GM18526 (cell line): ENCODE measurements at regions not wholly inside any gene's neighbourhood (a gene's known extent, or its start where the extent isn't known, plus 50 kb on each side); places are given as distances from the start of the nearest gene placed in this dataset.

Experiments used
- POLR2A ChIP-seq: IDR thresholded peaks from 3 replicates; pipeline ENCODE4 v1.6.1; 2011; ENCODE audit not compliant: insufficient read length; ENCODE audit errors: extremely low read depth

DNA sequence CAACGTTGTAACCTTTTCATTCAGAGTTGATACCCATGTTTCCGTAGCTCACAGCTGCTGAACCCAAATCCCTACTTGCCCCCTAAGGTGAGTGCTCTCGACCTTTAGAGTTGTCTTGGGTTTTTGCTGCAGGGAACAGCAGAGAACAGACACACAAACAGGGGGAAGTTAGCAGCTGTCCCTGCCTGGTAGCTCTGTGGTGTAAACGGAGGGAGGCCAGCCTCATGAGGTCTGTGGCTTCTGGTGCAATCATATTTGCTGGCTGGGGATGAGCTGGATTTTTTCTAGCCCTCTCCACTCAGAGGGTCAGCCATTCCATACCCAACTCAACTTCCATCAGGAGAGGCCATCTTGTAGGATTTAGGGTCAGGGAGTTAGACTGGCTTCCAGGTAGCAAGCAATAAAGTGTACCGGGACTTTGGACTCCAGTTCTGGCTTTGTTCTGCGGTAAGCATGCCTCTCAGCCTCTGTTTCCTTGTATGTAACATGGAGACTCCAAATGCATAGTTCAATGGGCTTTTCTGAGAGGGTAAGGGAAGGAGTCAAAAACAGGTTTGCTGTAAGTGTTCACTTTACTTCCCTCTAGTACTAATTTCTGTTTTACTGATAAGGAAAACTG, 218.9 kb downstream of the MID1IP1 start:
- no peak for TF ChIP-seq POLR2A

GRCh38 chrX:39022106-39022505, 220.8 kb downstream of the MID1IP1 start:
- TF ChIP-seq POLR2A: no peak

DNA sequence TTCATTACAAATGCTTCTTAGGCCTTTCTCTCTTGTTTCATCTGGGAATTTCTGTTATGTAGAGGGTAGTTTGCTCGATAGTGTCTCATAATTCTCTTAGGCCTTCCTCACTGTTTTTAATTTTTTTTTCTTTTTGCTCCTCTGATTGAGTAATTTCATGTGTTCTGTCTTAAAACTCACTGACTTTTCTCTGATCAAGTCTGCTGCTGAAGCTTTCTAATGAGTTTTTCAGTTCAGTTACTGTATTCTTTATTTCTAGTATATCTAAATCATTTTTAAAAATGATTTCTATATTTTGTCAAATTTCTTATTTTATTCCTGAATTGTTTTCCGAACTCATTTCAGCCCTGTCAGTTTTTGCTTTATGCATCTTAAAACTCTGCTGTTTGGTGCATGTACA, 228.0 kb downstream of the MID1IP1 start:
- TF ChIP-seq POLR2A: no peak

- no peak for TF ChIP-seq POLR2A
These were observed 229.4 kb downstream of the MID1IP1 start for GRCh38 chrX:39030636-39031035.

- no peak for TF ChIP-seq POLR2A
These were observed 238.6 kb downstream of the MID1IP1 start for GRCh38 chrX:39039890-39040289.

DNA sequence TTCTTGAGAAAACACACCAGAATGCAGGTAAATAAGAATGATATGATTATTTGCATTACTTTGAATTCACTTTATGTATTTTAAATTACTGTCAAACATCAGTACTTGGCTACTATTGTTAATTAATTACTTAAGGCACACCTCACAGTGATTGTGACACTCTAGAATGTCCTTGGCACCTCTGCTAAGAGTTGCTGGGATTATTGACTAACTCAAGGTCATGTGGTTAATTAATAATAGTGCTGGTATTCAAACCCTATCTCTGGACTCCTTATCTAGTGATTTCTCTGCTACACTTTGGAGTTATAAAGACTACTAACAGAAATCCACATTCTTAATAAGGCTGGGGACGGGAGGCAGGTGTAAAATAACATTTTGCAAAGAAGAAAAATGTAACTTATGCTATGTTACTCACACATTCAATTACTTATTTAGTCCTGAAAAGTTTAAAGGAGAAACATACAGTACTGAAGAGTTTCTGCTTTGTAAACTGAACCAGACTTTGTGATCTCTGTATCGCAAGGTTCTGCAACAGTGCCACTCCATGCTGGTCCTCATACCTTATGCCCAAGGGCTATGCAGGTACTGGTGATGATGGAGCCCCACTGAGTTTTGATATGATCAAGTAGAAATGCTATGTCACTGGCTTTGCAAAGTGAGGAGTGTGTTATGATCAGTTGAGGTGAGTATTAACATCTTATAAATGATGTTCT, 242.7 kb downstream of the MID1IP1 start:
- TF ChIP-seq POLR2A: no peak

DNA sequence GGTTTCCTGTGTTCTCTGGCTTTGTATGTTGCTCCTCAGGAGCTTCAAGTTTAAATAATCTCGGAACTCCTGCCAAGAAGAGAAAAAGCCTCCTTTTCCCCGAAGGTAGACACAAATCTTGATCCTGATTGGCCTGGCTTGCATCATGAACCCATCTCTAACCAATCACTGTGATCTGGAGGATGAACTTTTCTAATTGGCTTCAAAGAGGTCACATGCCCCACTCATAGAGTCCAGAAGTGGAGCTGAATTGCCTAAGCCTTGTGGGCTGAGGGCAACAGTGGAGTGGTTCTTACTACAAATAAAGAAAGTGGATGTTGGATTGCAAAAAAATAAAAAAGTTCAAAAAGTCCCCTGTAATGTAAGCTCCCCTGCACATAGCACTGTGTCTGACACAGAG, 245.9 kb downstream of the MID1IP1 start:
- TF ChIP-seq POLR2A: no peak

DNA sequence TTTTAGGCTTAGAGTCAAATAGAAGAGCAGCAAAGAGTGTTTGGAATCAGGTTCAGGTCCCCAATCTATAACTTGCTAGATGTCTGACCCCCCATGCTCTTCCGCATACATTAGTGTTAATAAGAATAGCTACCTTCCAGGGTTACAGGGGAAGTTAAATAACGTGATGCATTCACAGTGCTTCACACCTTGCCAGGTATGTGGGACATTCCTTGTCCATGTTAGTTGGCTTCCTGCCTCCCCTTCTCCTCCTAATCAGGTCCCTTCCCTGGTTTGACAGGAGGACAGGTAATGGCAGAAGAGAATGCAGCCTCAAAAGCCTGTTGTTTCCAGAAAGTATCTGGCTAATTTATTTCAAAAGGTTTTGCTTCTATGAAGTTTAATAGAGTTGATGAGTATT, 248.7 kb downstream of the MID1IP1 start:
- no peak for TF ChIP-seq POLR2A

DNA sequence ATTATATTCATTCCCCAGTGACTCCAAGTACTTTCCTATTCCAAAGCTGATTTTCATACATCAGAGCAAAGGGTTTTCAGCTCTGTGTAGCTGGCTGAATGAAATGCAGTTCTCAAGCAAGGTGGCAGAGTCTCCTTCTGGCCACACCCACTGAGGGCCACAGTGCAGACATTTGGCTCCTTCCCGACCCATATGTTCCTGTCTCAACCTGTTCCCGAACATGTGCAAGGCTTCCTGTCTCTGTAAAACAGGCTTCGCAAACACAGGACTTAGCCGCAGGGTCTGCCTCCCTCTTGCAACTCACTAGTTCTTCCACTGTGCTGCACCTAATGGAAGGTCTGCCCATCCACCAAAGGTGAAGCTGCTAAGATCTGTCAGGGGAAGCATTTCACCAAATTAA, 249.2 kb downstream of the MID1IP1 start:
- no peak for TF ChIP-seq POLR2A

GRCh38 chrX:39052751-39053150, 251.5 kb downstream of the MID1IP1 start:
- TF ChIP-seq POLR2A: no peak

DNA sequence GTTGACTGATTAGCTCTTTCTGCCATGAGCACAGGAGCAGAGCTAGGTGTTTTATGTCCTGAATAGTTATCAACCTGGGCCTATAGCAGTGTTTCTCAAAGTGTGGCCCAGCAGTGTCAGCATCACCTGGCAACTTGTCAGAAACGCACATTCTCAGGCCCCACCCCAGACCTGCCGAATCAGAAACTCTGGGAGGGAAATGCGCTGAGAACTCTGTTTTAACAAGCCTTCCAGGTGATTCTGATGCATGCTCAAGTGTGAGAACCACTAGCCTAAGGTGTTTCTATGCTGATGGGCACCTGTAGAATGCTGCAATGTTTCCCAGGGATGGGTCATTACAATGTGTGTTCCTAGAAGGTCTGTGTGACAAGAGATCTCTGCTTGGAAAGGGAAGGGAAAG, 257.5 kb downstream of the MID1IP1 start:
- no peak for TF ChIP-seq POLR2A

DNA sequence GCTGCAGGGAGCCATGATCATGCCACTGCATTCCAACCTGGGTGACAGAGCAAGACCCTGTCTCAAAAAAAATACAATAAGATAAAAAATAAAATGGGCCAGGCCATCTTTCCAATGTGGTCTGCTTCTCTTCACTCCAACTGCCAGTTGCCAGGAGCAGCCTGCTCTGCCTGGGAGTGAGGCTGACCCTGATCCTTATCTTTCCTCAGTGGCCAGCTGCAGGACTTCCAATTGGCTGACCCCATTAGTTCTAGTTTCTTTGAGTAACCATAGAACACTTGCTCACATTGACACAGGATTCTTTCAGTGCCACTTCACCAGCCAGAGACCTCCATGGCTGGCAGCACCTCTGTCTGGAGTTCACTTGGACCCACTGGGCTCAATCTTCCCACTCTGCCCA, 258.6 kb downstream of the MID1IP1 start:
- no peak for TF ChIP-seq POLR2A

DNA sequence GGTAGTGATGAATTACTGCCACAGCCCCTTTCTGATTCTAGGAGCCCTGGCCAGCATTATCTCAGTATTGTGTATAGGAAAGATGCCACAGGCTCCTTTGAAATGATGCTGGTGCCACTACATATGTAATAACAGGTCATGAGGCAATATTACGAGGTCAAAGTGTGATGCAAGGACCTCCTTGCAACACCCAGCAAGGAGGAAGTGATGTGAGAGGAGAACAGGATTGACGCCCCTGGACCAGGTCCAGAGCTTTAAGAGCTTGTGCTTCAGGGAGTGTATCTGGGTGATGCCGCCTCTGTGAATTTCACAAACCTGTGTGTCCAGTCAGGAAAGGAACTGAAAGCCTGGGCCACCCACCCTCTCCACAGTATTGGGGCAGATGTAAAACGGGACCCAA, 261.8 kb downstream of the MID1IP1 start:
- no peak for TF ChIP-seq POLR2A

DNA sequence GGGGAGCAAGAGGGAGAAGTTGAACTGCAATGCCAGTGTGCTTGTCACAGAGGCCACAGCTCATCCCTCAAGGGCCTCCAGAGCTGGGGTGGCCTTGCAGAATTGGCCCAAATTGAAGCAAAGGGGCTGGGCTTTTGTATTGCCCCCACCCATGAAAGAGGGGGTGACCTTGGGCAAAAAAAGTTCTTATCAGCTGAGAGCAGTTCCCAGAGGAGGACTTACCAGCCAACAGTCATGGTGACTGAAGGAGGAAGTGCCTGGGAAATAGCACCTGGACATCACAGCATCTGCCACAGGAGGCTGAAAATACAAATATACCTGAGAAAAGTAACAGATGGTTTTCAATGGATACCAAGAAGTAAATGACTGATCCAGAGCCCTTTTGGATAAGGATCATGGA, 262.4 kb downstream of the MID1IP1 start:
- TF ChIP-seq POLR2A: no peak

DNA sequence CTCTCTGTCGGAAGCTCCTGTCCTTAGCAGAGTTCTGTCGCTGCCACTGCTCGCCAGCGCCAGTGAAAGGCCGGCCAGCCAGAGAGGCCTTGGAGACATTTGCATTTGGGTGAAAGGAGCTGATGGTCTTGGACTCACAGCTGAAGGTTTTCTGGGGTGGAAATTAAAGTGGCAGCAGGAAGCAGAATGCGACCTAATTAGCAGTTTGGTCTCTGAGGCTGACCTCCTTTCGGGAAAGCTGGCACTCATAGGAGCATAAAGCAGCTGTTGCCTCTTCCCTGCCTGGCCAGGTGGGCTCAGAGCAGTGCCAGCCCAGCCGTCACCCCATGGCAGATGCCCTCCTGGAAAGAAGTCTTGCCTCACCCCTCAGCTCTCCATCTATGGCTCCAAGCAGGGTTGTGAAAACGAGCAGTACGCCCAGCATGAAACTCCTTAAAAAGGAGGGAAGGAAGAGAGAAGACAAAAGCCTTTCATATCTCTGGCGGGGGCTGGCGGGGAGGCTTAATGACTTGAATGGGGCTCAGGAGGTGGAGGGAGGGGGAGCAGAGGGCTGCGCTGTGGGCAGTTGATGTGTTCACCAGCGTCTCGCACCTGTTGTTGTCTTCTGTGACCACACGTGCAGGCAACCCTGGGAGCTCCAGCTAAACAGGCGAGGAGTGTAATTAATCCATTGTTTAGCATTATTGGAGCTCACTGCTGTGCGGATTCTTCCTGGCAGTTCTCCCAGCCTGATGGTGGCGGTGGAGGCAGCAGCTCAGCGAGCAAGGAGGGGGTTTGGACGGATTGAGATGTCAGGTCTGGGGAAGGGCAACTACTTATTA, 264.0 kb downstream of the MID1IP1 start:
- no peak for TF ChIP-seq POLR2A

DNA sequence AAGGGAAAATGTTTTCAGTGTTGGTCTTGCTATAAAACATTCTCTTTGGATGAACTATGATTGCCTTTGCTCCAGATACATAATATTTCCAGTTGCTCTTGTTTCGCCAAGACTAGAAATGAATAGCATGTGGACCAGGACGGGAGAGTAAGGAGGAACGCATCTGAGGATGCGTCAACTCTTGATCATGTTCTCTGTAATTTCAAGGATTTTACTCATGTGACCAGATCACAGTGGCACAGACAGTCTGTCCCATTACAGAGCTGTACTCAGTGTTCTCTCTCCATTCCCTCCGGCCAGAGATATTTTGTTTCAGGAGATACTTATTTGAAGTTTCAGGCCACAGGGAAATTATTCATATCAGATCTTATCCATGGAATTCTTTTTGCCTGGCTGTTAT, 266.6 kb downstream of the MID1IP1 start:
- TF ChIP-seq POLR2A: no peak
